OCI-LY3 (cell line): ENCODE measurements at regions not wholly inside any gene's neighbourhood (a gene's known extent, or its start where the extent isn't known, plus 50 kb on each side); places are given as distances from the start of the nearest gene placed in this dataset.

ENCODE experiments used
- EZH2phosphoT487 ChIP-seq: fragments of 200-600 bp; shearing (Covaris generic); IDR thresholded peaks from 2 replicates; pipeline ENCODE4 v1.6.1; 2018; ENCODE audit warnings: antibody characterized with exemption, mixed run types, low read depth
- TF ChIP-seq, protein P1 (sequence below): fragments of 200-600, 300-600 bp; sonication (generic); IDR thresholded peaks from 2 replicates; pipeline ENCODE4 v1.5.1; 2014; ENCODE audit warnings: antibody characterized with exemption, low read length, low read depth

- TF ChIP-seq EZH2phosphoT487: no peak
- TF ChIP-seq, protein P1, sequence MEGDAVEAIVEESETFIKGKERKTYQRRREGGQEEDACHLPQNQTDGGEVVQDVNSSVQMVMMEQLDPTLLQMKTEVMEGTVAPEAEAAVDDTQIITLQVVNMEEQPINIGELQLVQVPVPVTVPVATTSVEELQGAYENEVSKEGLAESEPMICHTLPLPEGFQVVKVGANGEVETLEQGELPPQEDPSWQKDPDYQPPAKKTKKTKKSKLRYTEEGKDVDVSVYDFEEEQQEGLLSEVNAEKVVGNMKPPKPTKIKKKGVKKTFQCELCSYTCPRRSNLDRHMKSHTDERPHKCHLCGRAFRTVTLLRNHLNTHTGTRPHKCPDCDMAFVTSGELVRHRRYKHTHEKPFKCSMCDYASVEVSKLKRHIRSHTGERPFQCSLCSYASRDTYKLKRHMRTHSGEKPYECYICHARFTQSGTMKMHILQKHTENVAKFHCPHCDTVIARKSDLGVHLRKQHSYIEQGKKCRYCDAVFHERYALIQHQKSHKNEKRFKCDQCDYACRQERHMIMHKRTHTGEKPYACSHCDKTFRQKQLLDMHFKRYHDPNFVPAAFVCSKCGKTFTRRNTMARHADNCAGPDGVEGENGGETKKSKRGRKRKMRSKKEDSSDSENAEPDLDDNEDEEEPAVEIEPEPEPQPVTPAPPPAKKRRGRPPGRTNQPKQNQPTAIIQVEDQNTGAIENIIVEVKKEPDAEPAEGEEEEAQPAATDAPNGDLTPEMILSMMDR: no peak
Observed at GRCh38 chr6:6859722-6860121, 248.0 kb upstream of the RREB1 start.
